ENCODE measurements at regions not wholly inside any gene's neighbourhood (a gene's known extent, or its start where the extent isn't known, plus 50 kb on each side); places are given as distances from the start of the nearest gene placed in this dataset.

GRCh38 chr1:234975122-234975940, 153.3 kb downstream of the TOMM20 start:
- no peaks in the 10 kb centered on the region for H3K27me3 ChIP-seq (ENCODE audit: control insufficient read depth in 2 of 2, insufficient read depth in 2 of 2, low read length in 2 of 2)
- intact Hi-C loops (cut with micrococcal nuclease) (loop anchor here (2.0 to 5.0 kb wide), 5 partner anchors 99 to 478 kb away; no protein-coding TSS in a partner anchor), in situ Hi-C loops (cut with MboI) (no loop called here)
- H3K9me1 ChIP-seq (ENCODE audit: control insufficient read depth, insufficient read depth, low read length): no peaks in the 10 kb centered on the region
- no peaks in the 10 kb centered on the region for H3K79me2 ChIP-seq (ENCODE audit: control insufficient read depth, insufficient read depth, low read length)
- WGBS (ENCODE audit: insufficient coverage, low coverage, missing lambda C conversion rate): 22% methylated on average over 11 of the region's 11 CpGs
- H3K27ac ChIP-seq (ENCODE audit: extremely low read depth, low read depth, low read length): peak overlapping the region; percentile 86
- peak overlapping the region; percentile 55 to 65; a peak in 3 of 4 replicates for H3K9ac ChIP-seq (ENCODE audit: insufficient read depth in 1 of 2, low read depth in 2 of 2, low read length in 2 of 2)
- H4K20me1 ChIP-seq (replicated peaks; ENCODE audit: control insufficient read depth, insufficient read depth, low read length): no peaks in the 10 kb centered on the region
- no TSS peak for BruUV-seq (replicated peaks)
- H3K4me1 ChIP-seq (replicated peaks in 1 of 2; ENCODE audit: control insufficient read depth in 2 of 2, insufficient read depth in 2 of 2, low read length in 2 of 2): peaks cover 42 to 96% of the 10 kb centered on the region in 2 experiments
- ATAC-seq: peak; percentile 90
- no peaks in the 10 kb centered on the region for H3K9me3 ChIP-seq (replicated peaks; ENCODE audit: control insufficient read depth, insufficient read depth, low read depth, low read length)
- no peaks in the 10 kb centered on the region for H3K36me3 ChIP-seq (ENCODE audit: control insufficient read depth, insufficient read depth, low read length)
- ChIA-PET POLR2A (interaction anchor here (0.7 to 2.4 kb wide), 22 partner anchors 8 to 425 kb away, joined by 3 to 11 read pairs (median 4); no protein-coding TSS in a partner anchor), CTCF (ENCODE audit: low intra/inter-chr PET ratio) (interaction anchor here (0.5 to 1.0 kb wide), 3 partner anchors 49 to 383 kb away, joined by 3 read pairs; partner anchors contain the start of gene IRF2BP2)
- DNase-seq (ENCODE audit: extremely low read depth in 1 of 4, low spot score in 3 of 4): peak; percentile 83 to 95 (median 88)
- H3K4me3 ChIP-seq: no peak overlapping the region
- FAIRE-seq: peak; percentile 99
- H3K4me2 ChIP-seq (ENCODE audit: insufficient read depth, low read length): peak overlapping the region; percentile 58
- H2AFZ ChIP-seq (ENCODE audit: low read depth, low read length): peak overlapping the region; percentile 46
- TF ChIP-seq ZSCAN32 (CRISPR knock-in tag; IDR thresholded peaks at IDR 0.05) (no peak), TAF9B (IDR thresholded peaks at IDR 0.05; ENCODE audit: partially characterized antibody) (peak; percentile 87), DIDO1 (tag; IDR thresholded peaks at IDR 0.05; ENCODE audit: low read depth) (peak; percentile 52; the same call in 1 of the 2 replicates), ZNF592 (IDR thresholded peaks at IDR 0.05) (peak; percentile 92), HDAC1 (IDR thresholded peaks at IDR 0.05) (peak in 1 of 2 experiments; percentile 96; a peak in 2 of 4 replicates), SREBF1 (IDR thresholded peaks at IDR 0.05; ENCODE audit: borderline replicate concordance, low read depth, low read length) (peak; percentile 99), TFE3 (CRISPR knock-in tag; IDR thresholded peaks at IDR 0.05) (no peak), ATF1 (CRISPR knock-in tag; IDR thresholded peaks at IDR 0.05) (no peak), ATF1 (tag; IDR thresholded peaks at IDR 0.05) (peak; percentile 87), HMGXB4 (CRISPR knock-in tag; IDR thresholded peaks at IDR 0.05) (no peak), ZNF639 (CRISPR knock-in tag; conservative IDR thresholded peaks at IDR 0.05 in 1 of 2, IDR thresholded peaks at IDR 0.05 in 1 of 2) (peak in 1 of 2 experiments; percentile 83; a peak in 2 of 4 replicates)

All from K562 (cell line).